KMS-11 (cell line): ENCODE measurements at regions not wholly inside any gene's neighbourhood (a gene's known extent, or its start where the extent isn't known, plus 50 kb on each side); places are given as distances from the start of the nearest gene placed in this dataset.

Experiments used
- H2AFZ ChIP-seq: fragments of 200-600 bp; sonication (generic); 2 replicates; pipeline ENCODE4 v1.6.1; 2016; ENCODE audit warnings: antibody characterized with exemption, mixed run types, low read depth
- H3K27ac ChIP-seq: fragments of 200-600 bp; sonication (generic); 2 replicates; pipeline ENCODE4 v1.6.1; 2016; ENCODE audit warnings: mild to moderate bottlenecking, mixed run types
- H3K27me3 ChIP-seq: fragments of 200-600 bp; sonication (generic); 2 replicates; pipeline ENCODE4 v1.6.1; 2017; ENCODE audit warnings: mild to moderate bottlenecking, low read depth, mixed run types, moderate library complexity; ENCODE audit not compliant: insufficient read depth
- H3K36me3 ChIP-seq: fragments of 200-600 bp; sonication (generic); 2 replicates; pipeline ENCODE4 v1.6.1; 2017; ENCODE audit warnings: mild to moderate bottlenecking, mixed run types; ENCODE audit not compliant: insufficient read depth
- H3K4me1 ChIP-seq: fragments of 200-600 bp; sonication (generic); 2 replicates; pipeline ENCODE4 v1.6.1; 2016; ENCODE audit warnings: mild to moderate bottlenecking, low read depth, mixed run types; ENCODE audit not compliant: poor library complexity, severe bottlenecking
- H3K4me2 ChIP-seq: fragments of 200-600 bp; sonication (generic); 2 replicates; pipeline ENCODE4 v1.7.0; 2016; ENCODE audit warnings: mild to moderate bottlenecking, mixed run types
- H3K4me3 ChIP-seq: fragments of 200-600 bp; sonication (generic); IDR thresholded peaks from 2 replicates; pipeline ENCODE4 v1.6.1; 2017; ENCODE audit warnings: low read depth, low read length, mixed read lengths; ENCODE audit not compliant: insufficient read depth
- H3K79me2 ChIP-seq: fragments of 200-600 bp; sonication (generic); 2 replicates; pipeline ENCODE4 v1.6.1; 2016; ENCODE audit warnings: low read depth, mixed run types; ENCODE audit not compliant: insufficient read depth
- H3K9ac ChIP-seq: fragments of 200-600 bp; sonication (generic); 2 replicates; pipeline ENCODE4 v1.6.1; 2016; ENCODE audit warnings: mild to moderate bottlenecking, mixed run types
- H4K20me1 ChIP-seq: fragments of 200-600 bp; sonication (generic); 2 replicates; pipeline ENCODE4 v1.6.1; 2016; ENCODE audit warnings: mild to moderate bottlenecking, mixed run types; ENCODE audit not compliant: insufficient read depth
- CTCF ChIP-seq: fragments of 200-600 bp; sonication (generic); conservative IDR thresholded peaks from 2 replicates; pipeline ENCODE4 v1.6.1; 2017; ENCODE audit warnings: low read depth, mild to moderate bottlenecking, antibody characterized with exemption, low read length, moderate library complexity, mixed read lengths

- no peak for TF ChIP-seq CTCF
- no peaks in the 10 kb centered on the region for H3K27me3 ChIP-seq
- H3K4me2 ChIP-seq: no peak overlapping the region
- no peaks in the 10 kb centered on the region for H3K4me1 ChIP-seq
- H3K36me3 ChIP-seq: no peaks in the 10 kb centered on the region
- no peak overlapping the region for H2AFZ ChIP-seq
- H4K20me1 ChIP-seq: no peaks in the 10 kb centered on the region
- H3K79me2 ChIP-seq: no peaks in the 10 kb centered on the region
- H3K4me3 ChIP-seq: no peak overlapping the region
- H3K27ac ChIP-seq: no peak overlapping the region
- H3K9ac ChIP-seq: no peak overlapping the region
These were observed 193.8 kb upstream of the TLE3 start for GRCh38 chr15:70291305-70292075.

DNA sequence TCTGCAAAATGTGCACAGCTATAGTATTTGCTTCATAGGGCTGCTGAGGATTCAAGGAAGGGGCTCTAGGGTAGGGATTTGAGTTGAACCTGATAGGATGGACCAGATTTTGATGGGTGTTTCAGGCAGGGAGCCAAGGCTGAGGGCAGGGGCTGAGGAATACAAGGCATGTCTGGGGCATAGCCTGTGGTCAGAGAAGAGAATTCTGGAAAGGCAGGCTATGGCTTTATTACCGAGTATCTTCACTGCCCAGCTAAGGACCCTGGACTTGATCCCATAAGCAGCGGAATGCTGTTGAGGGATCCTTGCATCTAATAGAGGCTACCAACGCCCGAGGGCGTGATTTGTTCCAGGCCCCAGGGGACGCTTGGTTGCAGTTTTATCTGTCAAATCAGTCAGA, 193.0 kb upstream of the TLE3 start:
- H4K20me1 ChIP-seq: no peaks in the 10 kb centered on the region
- no peaks in the 10 kb centered on the region for H3K79me2 ChIP-seq
- H3K27ac ChIP-seq: no peak overlapping the region
- TF ChIP-seq CTCF: no peak
- H3K4me1 ChIP-seq: no peaks in the 10 kb centered on the region
- no peaks in the 10 kb centered on the region for H3K27me3 ChIP-seq
- H3K9ac ChIP-seq: no peak overlapping the region
- H3K4me3 ChIP-seq: no peak overlapping the region
- no peak overlapping the region for H3K4me2 ChIP-seq
- no peaks in the 10 kb centered on the region for H3K36me3 ChIP-seq
- H2AFZ ChIP-seq: no peak overlapping the region

DNA sequence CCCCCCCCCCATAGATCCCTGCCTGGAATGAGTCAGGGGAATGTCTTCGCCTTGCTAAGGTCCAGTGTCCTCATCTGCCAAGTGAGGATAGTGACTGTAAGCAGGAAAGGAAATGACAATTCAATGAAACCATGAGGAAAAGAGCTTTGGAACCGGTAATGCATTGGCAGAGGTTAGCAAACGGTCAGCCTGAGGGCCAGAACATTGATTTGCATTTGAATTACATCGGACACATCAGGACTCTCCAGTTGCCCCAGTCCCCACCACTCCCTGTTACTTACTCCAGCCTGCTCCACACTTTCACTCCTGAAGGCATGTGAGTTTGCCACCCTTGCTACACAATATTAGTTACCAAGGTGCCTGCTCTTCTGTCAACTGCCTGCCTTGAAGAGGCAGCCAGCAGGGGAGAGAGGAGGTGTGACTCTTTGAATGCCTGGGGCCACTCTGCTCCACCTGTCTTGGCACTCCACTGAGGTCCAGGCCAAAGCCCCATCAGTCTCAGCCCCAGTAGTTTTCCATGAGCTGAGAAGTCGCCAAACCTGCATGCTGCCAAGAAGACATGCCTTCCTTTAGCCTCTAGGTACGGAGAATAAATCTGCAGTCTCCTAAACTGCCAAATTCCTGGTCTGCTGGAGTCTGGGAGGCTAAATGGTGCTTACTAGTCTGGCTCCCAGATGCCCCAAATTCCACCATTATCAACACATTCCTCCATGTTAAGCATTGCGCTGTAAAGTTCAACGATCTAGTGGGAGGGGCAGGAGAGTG, 191.7 kb upstream of the TLE3 start:
- no peaks in the 10 kb centered on the region for H3K36me3 ChIP-seq
- H3K27me3 ChIP-seq: no peaks in the 10 kb centered on the region
- H3K27ac ChIP-seq: no peak overlapping the region
- no peak overlapping the region for H3K9ac ChIP-seq
- no peaks in the 10 kb centered on the region for H3K79me2 ChIP-seq
- no peak overlapping the region for H3K4me3 ChIP-seq
- H2AFZ ChIP-seq: no peak overlapping the region
- H3K4me2 ChIP-seq: no peak overlapping the region
- H3K4me1 ChIP-seq: no peaks in the 10 kb centered on the region
- no peaks in the 10 kb centered on the region for H4K20me1 ChIP-seq
- TF ChIP-seq CTCF: no peak

GRCh38 chr15:70286113-70286806, 188.5 kb upstream of the TLE3 start:
- Histone ChIP-seq H3K4me1 (no peaks in the 10 kb centered on the region), H3K79me2 (no peaks in the 10 kb centered on the region), H3K4me3 (no peak overlapping the region), H3K9ac (no peak overlapping the region), H3K36me3 (no peaks in the 10 kb centered on the region), H4K20me1 (no peaks in the 10 kb centered on the region), H2AFZ (no peak overlapping the region), H3K27ac (no peak overlapping the region), H3K4me2 (no peak overlapping the region), H3K27me3 (no peaks in the 10 kb centered on the region)
- no peak for TF ChIP-seq CTCF
